IMR-90 (cell line): ENCODE measurements at regions not wholly inside any gene's neighbourhood (a gene's known extent, or its start where the extent isn't known, plus 50 kb on each side); places are given as distances from the start of the nearest gene placed in this dataset.

Experiments
- ATAC-seq: fragments of 200-7000 bp; cut with Tn5 transposase; 2 replicates; pipeline ENCODE4 v1.9.1; 2020; ENCODE audit warnings: low read depth, mild to moderate bottlenecking, moderate library complexity
- BruUV-seq: library from RNA; stranded (reverse); fragments of 400-500 nt; replicated peaks from 2 replicates; lab custom pipeline; 2021; lab: Mats Ljungman, UMichigan
- CTCF ChIA-PET: fragments of 300-600 bp; formaldehyde crosslinking; extraction: SDS; loops from one replicate; lab custom pipeline; 2021; ENCODE audit warnings: antibody characterized with exemption; lab: Yijun Ruan, JAX
- POLR2A ChIA-PET: fragments of 300-600 bp; sonication (Branson Sonifier 250); formaldehyde crosslinking; loops from one replicate; lab custom pipeline; 2022; ENCODE audit warnings: antibody characterized with exemption; ENCODE audit not compliant: unreplicated experiment; lab: Charles Lee
- DNase-seq: peaks from one replicate; pipeline ENCODE4 v3.0.0; 2013
- H2AFZ ChIP-seq: replicated peaks from 2 replicates; pipeline ENCODE3; 2013; ENCODE audit warnings: low read length, mild to moderate bottlenecking; ENCODE audit not compliant: poor library complexity
- H2AK5ac ChIP-seq: 2 replicates; pipeline ENCODE4 v1.6.1; 2013; ENCODE audit warnings: low read depth, low read length, inconsistent platforms
- H2AK9ac ChIP-seq: replicated peaks from 2 replicates; pipeline ENCODE3; 2013; ENCODE audit warnings: mild to moderate bottlenecking, low read depth, low read length, moderate library complexity; ENCODE audit not compliant: poor library complexity
- H2BK120ac ChIP-seq: 2 replicates; pipeline ENCODE4 v1.6.1; 2013; ENCODE audit warnings: low read depth, low read length, inconsistent platforms
- H2BK15ac ChIP-seq: 3 replicates; pipeline ENCODE4 v1.6.1; 2013; ENCODE audit warnings: low read depth, low read length, inconsistent platforms
- H2BK20ac ChIP-seq: 2 replicates; pipeline ENCODE4 v1.6.1; 2013; ENCODE audit warnings: low read depth, mild to moderate bottlenecking, inconsistent platforms, low read length, moderate library complexity
- H2BK5ac ChIP-seq: 2 replicates; pipeline ENCODE4 v1.6.1; 2013; ENCODE audit warnings: mild to moderate bottlenecking, low read depth, low read length, inconsistent platforms; ENCODE audit not compliant: poor library complexity, severe bottlenecking
- H3K14ac ChIP-seq: replicated peaks from 2 replicates; pipeline ENCODE4 v1.6.1; 2013; ENCODE audit warnings: low read depth, low read length, inconsistent platforms
- H3K18ac ChIP-seq: 2 replicates; pipeline ENCODE4 v1.6.1; 2013; ENCODE audit warnings: low read depth, low read length, control low read depth
- H3K23ac ChIP-seq: 2 replicates; pipeline ENCODE4 v1.6.1; 2013; ENCODE audit warnings: low read depth, low read length, inconsistent platforms
- H3K27ac ChIP-seq: 2 replicates; pipeline ENCODE4 v1.5.1; 2013; ENCODE audit warnings: mild to moderate bottlenecking, control low read depth, low read length; ENCODE audit not compliant: insufficient read depth
- H3K27me3 ChIP-seq: 2 replicates; pipeline ENCODE4 v1.6.1; 2013; ENCODE audit warnings: low read length; ENCODE audit not compliant: control insufficient read depth, insufficient read depth
- H3K36me3 ChIP-seq: 2 replicates; pipeline ENCODE4 v1.6.1; 2013; ENCODE audit warnings: low read length, mixed read lengths; ENCODE audit not compliant: control insufficient read depth, insufficient read depth
- H3K4ac ChIP-seq: 2 replicates; pipeline ENCODE4 v1.6.1; 2013; ENCODE audit warnings: low read depth, low read length, inconsistent platforms
- H3K4me1 ChIP-seq: 2 replicates; pipeline ENCODE4 v1.6.1; 2013; ENCODE audit warnings: low read length, mixed read lengths; ENCODE audit not compliant: control insufficient read depth, insufficient read depth
- H3K4me2 ChIP-seq: 2 replicates; pipeline ENCODE4 v1.6.1; 2013; ENCODE audit warnings: low read depth, mild to moderate bottlenecking, control low read depth, low read length, moderate library complexity
- H3K4me3 ChIP-seq: 2 replicates; pipeline ENCODE4 v1.5.1; 2013; ENCODE audit warnings: low read depth, mild to moderate bottlenecking, control low read depth, low read length, moderate library complexity; ENCODE audit not compliant: insufficient read depth
- H3K56ac ChIP-seq: 2 replicates; pipeline ENCODE4 v1.6.1; 2013; ENCODE audit warnings: low read length, inconsistent platforms; ENCODE audit not compliant: insufficient read depth; ENCODE audit errors: extremely low read depth
- H3K79me1 ChIP-seq, 2 experiments: 2 replicates each; pipeline ENCODE4 v1.6.1; 2013; ENCODE audit warnings: low read length in 2 of 2, inconsistent platforms in 1 of 2, low read depth in 1 of 2
- H3K9ac ChIP-seq: 2 replicates; pipeline ENCODE4 v1.6.1; 2013; ENCODE audit warnings: low read depth, low read length, control low read depth
- H3K9me1 ChIP-seq: 2 replicates; pipeline ENCODE4 v1.6.1; 2013; ENCODE audit warnings: low read length, inconsistent platforms; ENCODE audit not compliant: insufficient read depth
- H3K9me3 ChIP-seq: 2 replicates; pipeline ENCODE4 v1.6.1; 2013; ENCODE audit warnings: low read length; ENCODE audit not compliant: control insufficient read depth, insufficient read depth
- H4K20me1 ChIP-seq: 2 replicates; pipeline ENCODE4 v1.6.1; 2013; ENCODE audit warnings: low read length, inconsistent platforms; ENCODE audit not compliant: insufficient read depth
- H4K5ac ChIP-seq: 2 replicates; pipeline ENCODE4 v1.6.1; 2013; ENCODE audit warnings: mild to moderate bottlenecking, low read depth, low read length, control low read depth
- H4K8ac ChIP-seq, 2 experiments: 2 replicates each; pipeline ENCODE4 v1.6.1; 2013; ENCODE audit warnings: low read depth in 2 of 2, low read length in 2 of 2, control low read depth in 1 of 2, inconsistent platforms in 1 of 2
- H4K91ac ChIP-seq: 2 replicates; pipeline ENCODE4 v1.6.1; 2013; ENCODE audit warnings: low read depth, low read length, inconsistent platforms; ENCODE audit not compliant: insufficient read depth
- CEBPB ChIP-seq: IDR thresholded peaks from 2 replicates; pipeline ENCODE4 v1.6.1; 2012; ENCODE audit warnings: low read depth, low read length, improper control_type of control experiment
- NFE2L2 ChIP-seq: fragments of 150-350 bp; IDR thresholded peaks from 2 replicates; pipeline ENCODE4 v1.6.1; 2016; ENCODE audit warnings: low read depth, mild to moderate bottlenecking, low read length
- WGBS, 2 experiments: methylation state at CpG; one replicate each; pipeline versions ENCODE4 v1.1.5 to v1.1.7; 2013; ENCODE audit warnings: missing lambda C conversion rate in 2 of 2; ENCODE audit not compliant: insufficient read length in 1 of 2; ENCODE audit errors: extremely low coverage in 2 of 2; 5-methylcytosine and 5-hydroxymethylcytosine counted together
- dilution Hi-C: fragments of 300-500 bp; cut with HindIII; formaldehyde crosslinking; loops from one replicate; pipeline ENCODE4 v1.14.3; 2018; ENCODE audit warnings: low sequenced_read_pairs; ENCODE audit not compliant: unreplicated experiment
- in situ Hi-C: fragments of 300-500 bp; cut with MboI; formaldehyde crosslinking; loops from 3 replicates; pipeline ENCODE4 v1.14.3; 2019; ENCODE audit warnings: low sequenced_read_pairs, inconsistent platforms, mixed read lengths
- intact Hi-C: fragments of 100-400 bp; cut with micrococcal nuclease; formaldehyde crosslinking; loops from 2 replicates; pipeline ENCODE4 v1.10.0; 2022

DNA sequence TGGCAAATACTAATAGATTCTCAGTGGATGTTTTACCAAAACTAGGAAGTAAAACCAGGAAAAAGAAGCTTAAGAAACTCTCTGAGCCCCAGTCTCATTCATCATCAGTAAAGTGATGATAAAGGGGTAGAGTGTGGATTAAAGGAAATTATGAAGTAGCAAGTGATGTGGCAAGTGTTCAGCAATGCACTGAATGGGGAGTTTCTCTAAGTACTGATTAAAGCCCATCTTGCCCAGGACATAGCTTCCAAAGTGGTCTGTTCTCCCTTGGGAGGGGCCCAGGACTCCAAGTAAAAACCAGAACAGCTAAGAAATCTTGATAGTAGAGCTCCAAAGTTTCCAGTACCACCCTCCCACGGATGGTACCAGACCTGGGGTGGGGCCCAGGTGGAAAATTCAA is 137.3 kb downstream of the WNT5A start:
- H2BK5ac ChIP-seq, result no peak overlapping the region
- H3K18ac ChIP-seq, result no peak overlapping the region
- H3K14ac ChIP-seq, result no peak overlapping the region
- no peak overlapping the region for H3K23ac ChIP-seq
- no peaks in the 10 kb centered on the region for H3K27me3 ChIP-seq
- H3K56ac ChIP-seq, result no peak overlapping the region
- H3K79me1 ChIP-seq, result no peaks in the 10 kb centered on the region
- no peak overlapping the region for H4K5ac ChIP-seq
- H2BK20ac ChIP-seq, result no peak overlapping the region
- no peak overlapping the region for H3K9ac ChIP-seq
- in situ Hi-C loops (no loop called here), intact Hi-C loops (no loop called here), dilution Hi-C loops (no loop called here)
- no peak overlapping the region for H3K4ac ChIP-seq
- no peaks in the 10 kb centered on the region for H3K4me1 ChIP-seq
- H3K36me3 ChIP-seq, result no peaks in the 10 kb centered on the region
- no peak overlapping the region for H2AK9ac ChIP-seq
- ChIA-PET CTCF (interaction anchor here (0.6 to 1.4 kb wide), 2 partner anchors 11 to 252 kb away, joined by 3 read pairs; no protein-coding TSS in a partner anchor), POLR2A (no interaction called here)
- no peaks in the 10 kb centered on the region for H3K9me3 ChIP-seq
- ATAC-seq (no peak), DNase-seq (no peak)
- no peak overlapping the region for H2BK15ac ChIP-seq
- WGBS, 2 experiments, result no CpG with 5 or more reads among the region's 1 CpG
- no peaks in the 10 kb centered on the region for H3K9me1 ChIP-seq
- H4K8ac ChIP-seq, result no peak overlapping the region
- no peak overlapping the region for H2BK120ac ChIP-seq
- H4K91ac ChIP-seq, result no peak overlapping the region
- no peak overlapping the region for H3K4me3 ChIP-seq
- no peak overlapping the region for H2AFZ ChIP-seq
- no peak overlapping the region for H3K27ac ChIP-seq
- TF ChIP-seq NFE2L2, result no peak
- 0 out of 2 replicates have a peak, but pooled peaks have one; percentile 6 for TF ChIP-seq CEBPB
- no peaks in the 10 kb centered on the region for H4K20me1 ChIP-seq
- BruUV-seq, result no TSS peak
- H2AK5ac ChIP-seq, result no peak overlapping the region
- H3K4me2 ChIP-seq, result no peak overlapping the region
